ENCODE measurements at regions not wholly inside any gene's neighbourhood (a gene's known extent, or its start where the extent isn't known, plus 50 kb on each side); places are given as distances from the start of the nearest gene placed in this dataset.

GRCh38 chr2:8426550-8426949 is 255.3 kb upstream of the ID2 start:
- Histone ChIP-seq H3K18ac (ENCODE audit: low read length) (no peak overlapping the region), H3K14ac (ENCODE audit: low read length) (no peak overlapping the region), H3K9me3 (ENCODE audit: insufficient read depth, low read depth, low read length) (peaks cover 7% of the 10 kb centered on the region), H2AFZ (ENCODE audit: insufficient read depth, low read length, poor library complexity) (no peak overlapping the region), H3K4me2 (ENCODE audit: low read length) (no peak overlapping the region), H3K79me1 (ENCODE audit: low read length) (no peaks in the 10 kb centered on the region), H3K4ac (ENCODE audit: low read depth, low read length) (no peak overlapping the region), H2BK120ac (ENCODE audit: insufficient read depth, low read length, poor library complexity) (no peak overlapping the region), H4K91ac (ENCODE audit: low read depth, low read length) (no peak overlapping the region), H4K12ac (ENCODE audit: low read depth, low read length) (no peak overlapping the region), H2AK5ac (ENCODE audit: low read length) (no peak overlapping the region), H2BK5ac (ENCODE audit: low read depth, low read length, poor library complexity) (no peak overlapping the region), H3K27ac (ENCODE audit: low read depth, low read length) (no peak overlapping the region), H3K9ac (ENCODE audit: low read length) (no peak overlapping the region), H3K4me3 (ENCODE audit: low read depth, low read length) (no peak overlapping the region), H3K4me1 (ENCODE audit: control insufficient read depth in 1 of 2, insufficient read depth in 2 of 2, low read length in 2 of 2) (no peaks in the 10 kb centered on the region), H3K79me2 (ENCODE audit: control insufficient read depth, insufficient read depth, low read length, poor library complexity) (no peaks in the 10 kb centered on the region), H3K23ac (ENCODE audit: low read length) (no peak overlapping the region), H4K8ac (ENCODE audit: low read depth, low read length) (no peak overlapping the region), H3K36me3 (ENCODE audit: control insufficient read depth in 1 of 2, insufficient read depth in 2 of 2, low read length in 2 of 2) (no peaks in the 10 kb centered on the region), H2BK12ac (ENCODE audit: low read length) (no peak overlapping the region), H3K27me3 (ENCODE audit: insufficient read depth, low read length) (no peaks in the 10 kb centered on the region)
- no CpG with 5 or more reads among the region's 10 CpGs for WGBS (ENCODE audit: extremely low coverage, insufficient coverage, insufficient read length)
- no peak for DNase-seq

- DNase-seq: no peak
- WGBS (ENCODE audit: extremely low coverage, insufficient coverage, insufficient read length): no CpG with 5 or more reads among the region's 4 CpGs
- Histone ChIP-seq H3K4me3 (ENCODE audit: low read depth, low read length) (no peak overlapping the region), H3K27ac (ENCODE audit: low read depth, low read length) (no peak overlapping the region), H3K9ac (ENCODE audit: low read length) (no peak overlapping the region), H3K14ac (ENCODE audit: low read length) (no peak overlapping the region), H2BK12ac (ENCODE audit: low read length) (no peak overlapping the region), H3K27me3 (ENCODE audit: insufficient read depth, low read length) (no peaks in the 10 kb centered on the region), H3K9me3 (ENCODE audit: insufficient read depth, low read depth, low read length) (peaks cover 4% of the 10 kb centered on the region), H3K4me2 (ENCODE audit: low read length) (no peak overlapping the region), H2AK5ac (ENCODE audit: low read length) (no peak overlapping the region), H3K23ac (ENCODE audit: low read length) (no peak overlapping the region), H4K12ac (ENCODE audit: low read depth, low read length) (no peak overlapping the region), H2BK120ac (ENCODE audit: insufficient read depth, low read length, poor library complexity) (no peak overlapping the region), H3K4ac (ENCODE audit: low read depth, low read length) (no peak overlapping the region), H2BK5ac (ENCODE audit: low read depth, low read length, poor library complexity) (no peak overlapping the region), H4K91ac (ENCODE audit: low read depth, low read length) (no peak overlapping the region), H3K18ac (ENCODE audit: low read length) (no peak overlapping the region), H3K79me1 (ENCODE audit: low read length) (no peaks in the 10 kb centered on the region), H3K36me3 (ENCODE audit: control insufficient read depth in 1 of 2, insufficient read depth in 2 of 2, low read length in 2 of 2) (no peaks in the 10 kb centered on the region), H3K4me1 (ENCODE audit: control insufficient read depth in 1 of 2, insufficient read depth in 2 of 2, low read length in 2 of 2) (no peaks in the 10 kb centered on the region), H2AFZ (ENCODE audit: insufficient read depth, low read length, poor library complexity) (no peak overlapping the region), H4K8ac (ENCODE audit: low read depth, low read length) (no peak overlapping the region), H3K79me2 (ENCODE audit: control insufficient read depth, insufficient read depth, low read length, poor library complexity) (no peaks in the 10 kb centered on the region)
These were observed 254.6 kb upstream of the ID2 start for GRCh38 chr2:8427211-8427610.

- no peaks in the 10 kb centered on the region for H3K79me1 ChIP-seq (ENCODE audit: low read length)
- H3K18ac ChIP-seq (ENCODE audit: low read length): no peak overlapping the region
- no peak overlapping the region for H3K9ac ChIP-seq (ENCODE audit: low read length)
- no peak overlapping the region for H2BK120ac ChIP-seq (ENCODE audit: insufficient read depth, low read length, poor library complexity)
- H2AK5ac ChIP-seq (ENCODE audit: low read length): no peak overlapping the region
- no peaks in the 10 kb centered on the region for H3K4me1 ChIP-seq (ENCODE audit: control insufficient read depth in 1 of 2, insufficient read depth in 2 of 2, low read length in 2 of 2)
- no peak overlapping the region for H2BK5ac ChIP-seq (ENCODE audit: low read depth, low read length, poor library complexity)
- no peak overlapping the region for H2BK12ac ChIP-seq (ENCODE audit: low read length)
- no peaks in the 10 kb centered on the region for H3K27me3 ChIP-seq (ENCODE audit: insufficient read depth, low read length)
- H3K14ac ChIP-seq (ENCODE audit: low read length): no peak overlapping the region
- DNase-seq: no peak
- no CpG with 5 or more reads among the region's 4 CpGs for whole genome bisulfite sequencing (ENCODE audit: extremely low coverage, insufficient coverage, insufficient read length)
- no peak overlapping the region for H3K4me2 ChIP-seq (ENCODE audit: low read length)
- H4K12ac ChIP-seq (ENCODE audit: low read depth, low read length): no peak overlapping the region
- H3K23ac ChIP-seq (ENCODE audit: low read length): no peak overlapping the region
- H3K36me3 ChIP-seq (ENCODE audit: control insufficient read depth in 1 of 2, insufficient read depth in 2 of 2, low read length in 2 of 2): no peaks in the 10 kb centered on the region
- no peak overlapping the region for H3K4ac ChIP-seq (ENCODE audit: low read depth, low read length)
- H2AFZ ChIP-seq (ENCODE audit: insufficient read depth, low read length, poor library complexity): no peak overlapping the region
- H3K27ac ChIP-seq (ENCODE audit: low read depth, low read length): no peak overlapping the region
- peaks cover 6% of the 10 kb centered on the region for H3K9me3 ChIP-seq (ENCODE audit: insufficient read depth, low read depth, low read length)
- no peak overlapping the region for H4K91ac ChIP-seq (ENCODE audit: low read depth, low read length)
- H3K4me3 ChIP-seq (ENCODE audit: low read depth, low read length): no peak overlapping the region
- no peak overlapping the region for H4K8ac ChIP-seq (ENCODE audit: low read depth, low read length)
- H3K79me2 ChIP-seq (ENCODE audit: control insufficient read depth, insufficient read depth, low read length, poor library complexity): no peaks in the 10 kb centered on the region
These were observed 251.2 kb upstream of the ID2 start for GRCh38 chr2:8430628-8431027.

- Histone ChIP-seq H3K18ac (ENCODE audit: low read length) (no peak overlapping the region), H3K4me2 (ENCODE audit: low read length) (no peak overlapping the region), H3K9ac (ENCODE audit: low read length) (no peak overlapping the region), H2BK5ac (ENCODE audit: low read depth, low read length, poor library complexity) (no peak overlapping the region), H3K14ac (ENCODE audit: low read length) (no peak overlapping the region), H3K4ac (ENCODE audit: low read depth, low read length) (no peak overlapping the region), H4K91ac (ENCODE audit: low read depth, low read length) (no peak overlapping the region), H2AFZ (ENCODE audit: insufficient read depth, low read length, poor library complexity) (no peak overlapping the region), H3K4me3 (ENCODE audit: low read depth, low read length) (no peak overlapping the region), H3K27ac (ENCODE audit: low read depth, low read length) (no peak overlapping the region), H3K79me1 (ENCODE audit: low read length) (no peaks in the 10 kb centered on the region), H3K4me1 (ENCODE audit: control insufficient read depth in 1 of 2, insufficient read depth in 2 of 2, low read length in 2 of 2) (no peaks in the 10 kb centered on the region), H3K27me3 (ENCODE audit: insufficient read depth, low read length) (no peaks in the 10 kb centered on the region), H3K9me3 (ENCODE audit: insufficient read depth, low read depth, low read length) (peaks cover 6% of the 10 kb centered on the region), H4K8ac (ENCODE audit: low read depth, low read length) (no peak overlapping the region), H2BK120ac (ENCODE audit: insufficient read depth, low read length, poor library complexity) (no peak overlapping the region), H2BK12ac (ENCODE audit: low read length) (no peak overlapping the region), H3K36me3 (ENCODE audit: control insufficient read depth in 1 of 2, insufficient read depth in 2 of 2, low read length in 2 of 2) (no peaks in the 10 kb centered on the region), H3K23ac (ENCODE audit: low read length) (no peak overlapping the region), H4K12ac (ENCODE audit: low read depth, low read length) (no peak overlapping the region), H2AK5ac (ENCODE audit: low read length) (no peak overlapping the region), H3K79me2 (ENCODE audit: control insufficient read depth, insufficient read depth, low read length, poor library complexity) (no peaks in the 10 kb centered on the region)
- DNase-seq: no peak
- WGBS (ENCODE audit: extremely low coverage, insufficient coverage, insufficient read length): no CpG with 5 or more reads among the region's 3 CpGs
These were observed 250.3 kb upstream of the ID2 start for GRCh38 chr2:8431446-8432125.

Measured in trophoblast cell (in vitro differentiated cells and primary cell).